ENCODE measurements at regions not wholly inside any gene's neighbourhood (a gene's known extent, or its start where the extent isn't known, plus 50 kb on each side); places are given as distances from the start of the nearest gene placed in this dataset.

GRCh38 chr5:124954784-124955183 is 208.3 kb upstream of the ZNF608 start:
- TF ChIP-seq, protein P1, sequence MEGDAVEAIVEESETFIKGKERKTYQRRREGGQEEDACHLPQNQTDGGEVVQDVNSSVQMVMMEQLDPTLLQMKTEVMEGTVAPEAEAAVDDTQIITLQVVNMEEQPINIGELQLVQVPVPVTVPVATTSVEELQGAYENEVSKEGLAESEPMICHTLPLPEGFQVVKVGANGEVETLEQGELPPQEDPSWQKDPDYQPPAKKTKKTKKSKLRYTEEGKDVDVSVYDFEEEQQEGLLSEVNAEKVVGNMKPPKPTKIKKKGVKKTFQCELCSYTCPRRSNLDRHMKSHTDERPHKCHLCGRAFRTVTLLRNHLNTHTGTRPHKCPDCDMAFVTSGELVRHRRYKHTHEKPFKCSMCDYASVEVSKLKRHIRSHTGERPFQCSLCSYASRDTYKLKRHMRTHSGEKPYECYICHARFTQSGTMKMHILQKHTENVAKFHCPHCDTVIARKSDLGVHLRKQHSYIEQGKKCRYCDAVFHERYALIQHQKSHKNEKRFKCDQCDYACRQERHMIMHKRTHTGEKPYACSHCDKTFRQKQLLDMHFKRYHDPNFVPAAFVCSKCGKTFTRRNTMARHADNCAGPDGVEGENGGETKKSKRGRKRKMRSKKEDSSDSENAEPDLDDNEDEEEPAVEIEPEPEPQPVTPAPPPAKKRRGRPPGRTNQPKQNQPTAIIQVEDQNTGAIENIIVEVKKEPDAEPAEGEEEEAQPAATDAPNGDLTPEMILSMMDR (IDR thresholded peaks at IDR 0.05): no peak
- no peak for TF ChIP-seq POLR2A (IDR thresholded peaks at IDR 0.05)
